ENCODE measurements at regions not wholly inside any gene's neighbourhood (a gene's known extent, or its start where the extent isn't known, plus 50 kb on each side); places are given as distances from the start of the nearest gene placed in this dataset.

DNA sequence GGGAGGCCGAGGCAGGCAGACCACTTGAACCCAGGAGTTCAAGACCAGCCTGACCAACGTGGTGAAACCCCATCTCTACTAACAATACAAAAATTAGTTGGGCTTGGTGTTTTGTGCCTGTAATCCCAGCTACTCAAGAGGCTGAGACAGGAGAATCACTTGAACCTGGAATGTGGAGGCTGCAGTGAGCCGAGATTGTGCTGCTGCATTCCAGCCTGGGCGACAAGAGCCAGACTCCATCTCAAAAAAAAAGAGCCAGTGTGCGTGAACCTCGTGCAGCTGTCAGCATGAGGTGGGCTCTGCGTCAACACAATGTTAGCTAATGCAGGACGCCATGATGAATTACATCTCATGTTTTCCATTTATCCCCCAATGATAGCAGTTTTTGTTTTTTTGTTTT lies 110.7 kb upstream of the SLC45A1 start:
- no peaks in the 10 kb centered on the region for H3K27me3 ChIP-seq (ENCODE audit: insufficient read depth, poor library complexity, severe bottlenecking)
- H3K27ac ChIP-seq (replicated peaks), result no peak overlapping the region
- no peak for DNase-seq (ENCODE audit: low read depth in 1 of 2, low spot score in 1 of 2)
- TF ChIP-seq GABPA (IDR thresholded peaks at IDR 0.05; ENCODE audit: low read depth) (no peak), SPI1 (IDR thresholded peaks at IDR 0.05; ENCODE audit: borderline replicate concordance, low read depth) (no peak), POLR2AphosphoS5 (IDR thresholded peaks at IDR 0.05; ENCODE audit: low read depth) (no peak)
- TF ChIP-seq, protein P1, sequence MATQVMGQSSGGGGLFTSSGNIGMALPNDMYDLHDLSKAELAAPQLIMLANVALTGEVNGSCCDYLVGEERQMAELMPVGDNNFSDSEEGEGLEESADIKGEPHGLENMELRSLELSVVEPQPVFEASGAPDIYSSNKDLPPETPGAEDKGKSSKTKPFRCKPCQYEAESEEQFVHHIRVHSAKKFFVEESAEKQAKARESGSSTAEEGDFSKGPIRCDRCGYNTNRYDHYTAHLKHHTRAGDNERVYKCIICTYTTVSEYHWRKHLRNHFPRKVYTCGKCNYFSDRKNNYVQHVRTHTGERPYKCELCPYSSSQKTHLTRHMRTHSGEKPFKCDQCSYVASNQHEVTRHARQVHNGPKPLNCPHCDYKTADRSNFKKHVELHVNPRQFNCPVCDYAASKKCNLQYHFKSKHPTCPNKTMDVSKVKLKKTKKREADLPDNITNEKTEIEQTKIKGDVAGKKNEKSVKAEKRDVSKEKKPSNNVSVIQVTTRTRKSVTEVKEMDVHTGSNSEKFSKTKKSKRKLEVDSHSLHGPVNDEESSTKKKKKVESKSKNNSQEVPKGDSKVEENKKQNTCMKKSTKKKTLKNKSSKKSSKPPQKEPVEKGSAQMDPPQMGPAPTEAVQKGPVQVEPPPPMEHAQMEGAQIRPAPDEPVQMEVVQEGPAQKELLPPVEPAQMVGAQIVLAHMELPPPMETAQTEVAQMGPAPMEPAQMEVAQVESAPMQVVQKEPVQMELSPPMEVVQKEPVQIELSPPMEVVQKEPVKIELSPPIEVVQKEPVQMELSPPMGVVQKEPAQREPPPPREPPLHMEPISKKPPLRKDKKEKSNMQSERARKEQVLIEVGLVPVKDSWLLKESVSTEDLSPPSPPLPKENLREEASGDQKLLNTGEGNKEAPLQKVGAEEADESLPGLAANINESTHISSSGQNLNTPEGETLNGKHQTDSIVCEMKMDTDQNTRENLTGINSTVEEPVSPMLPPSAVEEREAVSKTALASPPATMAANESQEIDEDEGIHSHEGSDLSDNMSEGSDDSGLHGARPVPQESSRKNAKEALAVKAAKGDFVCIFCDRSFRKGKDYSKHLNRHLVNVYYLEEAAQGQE (IDR thresholded peaks at IDR 0.05; ENCODE audit: insufficient replicate concordance, low read depth), result no peak
- TF ChIP-seq, protein P2, sequence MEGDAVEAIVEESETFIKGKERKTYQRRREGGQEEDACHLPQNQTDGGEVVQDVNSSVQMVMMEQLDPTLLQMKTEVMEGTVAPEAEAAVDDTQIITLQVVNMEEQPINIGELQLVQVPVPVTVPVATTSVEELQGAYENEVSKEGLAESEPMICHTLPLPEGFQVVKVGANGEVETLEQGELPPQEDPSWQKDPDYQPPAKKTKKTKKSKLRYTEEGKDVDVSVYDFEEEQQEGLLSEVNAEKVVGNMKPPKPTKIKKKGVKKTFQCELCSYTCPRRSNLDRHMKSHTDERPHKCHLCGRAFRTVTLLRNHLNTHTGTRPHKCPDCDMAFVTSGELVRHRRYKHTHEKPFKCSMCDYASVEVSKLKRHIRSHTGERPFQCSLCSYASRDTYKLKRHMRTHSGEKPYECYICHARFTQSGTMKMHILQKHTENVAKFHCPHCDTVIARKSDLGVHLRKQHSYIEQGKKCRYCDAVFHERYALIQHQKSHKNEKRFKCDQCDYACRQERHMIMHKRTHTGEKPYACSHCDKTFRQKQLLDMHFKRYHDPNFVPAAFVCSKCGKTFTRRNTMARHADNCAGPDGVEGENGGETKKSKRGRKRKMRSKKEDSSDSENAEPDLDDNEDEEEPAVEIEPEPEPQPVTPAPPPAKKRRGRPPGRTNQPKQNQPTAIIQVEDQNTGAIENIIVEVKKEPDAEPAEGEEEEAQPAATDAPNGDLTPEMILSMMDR (IDR thresholded peaks at IDR 0.05; ENCODE audit: insufficient read depth, low read length), result no peak
- no peak overlapping the region for H3K4me3 ChIP-seq (replicated peaks; ENCODE audit: insufficient read depth, low read length)

DNA sequence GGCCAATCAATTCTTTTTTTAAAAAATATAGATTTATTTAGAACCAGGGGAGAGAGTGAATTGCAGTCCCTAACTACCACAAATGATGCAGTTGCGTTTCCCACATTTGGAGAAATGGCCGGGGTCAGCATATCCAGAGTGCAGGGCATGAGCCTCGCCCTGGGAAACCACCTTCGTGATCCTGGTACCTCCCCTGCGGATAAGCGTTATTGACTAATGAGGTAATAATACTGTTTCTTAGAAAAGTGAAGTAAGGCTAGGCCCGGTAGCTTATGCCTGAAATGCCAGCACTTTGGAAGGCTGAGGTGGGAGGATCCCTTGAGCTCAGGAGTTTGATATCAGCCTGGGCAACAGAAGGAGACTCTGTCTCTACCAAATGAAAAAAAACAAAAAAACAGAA lies 111.5 kb upstream of the SLC45A1 start:
- H3K27ac ChIP-seq (replicated peaks), result no peak overlapping the region
- no peaks in the 10 kb centered on the region for H3K27me3 ChIP-seq (ENCODE audit: insufficient read depth, poor library complexity, severe bottlenecking)
- TF ChIP-seq, protein P1 (IDR thresholded peaks at IDR 0.05; ENCODE audit: insufficient replicate concordance, low read depth), result no peak
- no peak overlapping the region for H3K4me3 ChIP-seq (replicated peaks; ENCODE audit: insufficient read depth, low read length)
- DNase-seq (ENCODE audit: low read depth in 1 of 2, low spot score in 1 of 2), result no peak

DNA sequence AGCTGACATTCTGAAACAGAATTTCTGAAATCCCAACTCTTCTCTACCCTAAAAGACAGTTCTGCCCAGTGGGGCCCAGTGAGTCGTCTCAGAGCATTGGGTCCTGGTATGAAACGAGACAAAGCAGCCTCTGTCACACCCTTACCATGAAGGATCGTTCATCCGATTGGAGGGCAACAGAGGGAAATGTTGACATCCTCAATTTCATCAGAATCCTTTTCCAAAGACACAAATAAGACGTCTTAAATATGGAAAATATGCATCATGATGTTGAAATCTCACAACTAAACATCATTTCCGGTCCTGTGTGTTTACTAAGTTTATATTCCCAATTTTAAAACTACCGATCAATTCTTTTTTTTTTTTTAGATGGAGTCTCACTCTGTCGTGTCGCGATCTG lies 112.1 kb upstream of the SLC45A1 start:
- no peak overlapping the region for H3K27ac ChIP-seq (replicated peaks)

More for the DNA sequence above, 112.1 kb upstream of the SLC45A1 start:
- DNase-seq (ENCODE audit: low read depth in 1 of 2, low spot score in 1 of 2), result no peak
- H3K27me3 ChIP-seq (ENCODE audit: insufficient read depth, poor library complexity, severe bottlenecking), result no peaks in the 10 kb centered on the region
- H3K4me3 ChIP-seq (replicated peaks; ENCODE audit: insufficient read depth, low read length), result no peak overlapping the region
- no peak for TF ChIP-seq POLR2AphosphoS5 (IDR thresholded peaks at IDR 0.05; ENCODE audit: low read depth)
- TF ChIP-seq, protein P1 (IDR thresholded peaks at IDR 0.05; ENCODE audit: insufficient replicate concordance, low read depth), result no peak
- no peak for TF ChIP-seq SPI1 (IDR thresholded peaks at IDR 0.05; ENCODE audit: borderline replicate concordance, low read depth)
- TF ChIP-seq GABPA (IDR thresholded peaks at IDR 0.05; ENCODE audit: low read depth), result no peak
- TF ChIP-seq, protein P2 (IDR thresholded peaks at IDR 0.05; ENCODE audit: insufficient read depth, low read length), result no peak
